GM20431 (cell line): ENCODE measurements at regions not wholly inside any gene's neighbourhood (a gene's known extent, or its start where the extent isn't known, plus 50 kb on each side); places are given as distances from the start of the nearest gene placed in this dataset.

Experiments
- in situ Hi-C: fragments of 300-500 bp; cut with MseI, MboI; formaldehyde crosslinking; loops from one replicate; pipeline ENCODE4 v1.15.0; 2020; ENCODE audit warnings: low sequenced_read_pairs; ENCODE audit not compliant: unreplicated experiment

DNA sequence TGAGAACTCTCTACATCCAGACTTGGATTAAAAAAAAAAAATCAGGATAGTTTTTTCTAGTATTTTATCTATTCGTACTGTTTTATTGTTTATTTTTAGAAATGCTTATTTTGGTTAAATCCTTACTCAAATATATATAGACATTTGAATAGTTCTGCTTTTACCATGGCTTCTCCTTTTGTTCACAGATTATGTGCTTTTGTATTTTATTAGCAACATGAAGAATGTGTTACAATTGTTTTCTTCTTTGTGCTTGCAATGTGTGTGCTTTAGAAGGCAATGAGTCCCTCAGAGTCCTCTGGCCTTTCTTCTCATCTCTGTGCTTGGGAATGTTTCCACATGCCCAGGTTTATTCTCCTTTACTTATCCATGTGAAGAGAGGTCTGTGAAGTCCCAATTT is 324.0 kb downstream of the KCNRG start:
- in situ Hi-C loops = no loop called here

DNA sequence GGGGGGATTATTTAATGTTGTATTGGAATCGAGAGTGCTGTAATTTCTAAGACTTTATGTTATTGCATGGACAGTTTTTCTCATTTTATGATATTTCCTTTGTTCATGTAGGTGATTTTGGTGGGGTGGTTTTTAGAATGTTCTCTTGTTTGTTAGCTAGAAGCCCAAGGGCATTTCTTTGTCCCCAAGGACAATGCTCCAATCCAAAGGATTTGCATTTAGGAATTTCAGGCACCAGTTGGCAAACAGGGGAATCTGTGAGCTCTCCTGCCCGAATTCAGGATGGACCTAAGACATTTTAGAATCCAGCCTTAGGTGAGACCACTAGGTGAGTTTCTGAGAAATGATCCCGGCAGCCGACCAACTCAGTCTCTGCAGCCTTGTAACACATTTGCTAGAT is 324.9 kb downstream of the KCNRG start:
- in situ Hi-C loops = no loop called here

DNA sequence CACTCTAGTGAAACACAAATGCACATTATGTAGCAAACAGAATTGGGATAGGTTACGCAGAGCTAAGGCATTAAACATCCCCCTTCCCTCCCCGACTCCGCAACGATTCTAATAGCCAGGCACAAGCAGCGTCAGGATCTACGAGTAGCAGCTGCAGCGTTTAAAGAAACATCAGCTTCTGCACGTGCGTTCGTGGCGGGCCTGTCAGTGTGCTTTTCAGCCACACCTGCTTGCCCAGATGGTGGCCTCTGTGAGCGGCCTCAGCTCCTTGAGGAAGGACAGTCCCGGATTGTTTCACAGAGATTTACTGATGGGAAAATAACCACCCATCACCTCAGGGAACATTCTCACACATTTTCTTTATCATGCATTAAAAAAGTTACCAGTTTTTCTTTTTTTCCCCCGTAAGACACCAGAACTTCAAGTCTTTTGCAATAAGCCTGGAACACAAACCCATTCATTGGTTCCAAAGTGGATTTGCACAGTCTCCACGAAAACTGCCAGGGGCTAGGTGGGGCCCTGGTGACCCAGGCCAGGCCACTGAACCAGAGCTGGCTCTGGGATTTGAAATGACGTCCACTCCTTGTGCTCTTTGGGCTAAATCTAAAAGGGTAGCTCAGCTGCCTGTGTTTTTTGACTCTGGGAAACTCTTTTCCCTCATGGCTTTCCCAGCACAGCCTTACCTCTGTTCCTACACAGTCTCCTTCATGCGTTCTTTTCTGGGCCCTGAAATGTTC is 325.5 kb downstream of the KCNRG start:
- in situ Hi-C loops = no loop called here

DNA sequence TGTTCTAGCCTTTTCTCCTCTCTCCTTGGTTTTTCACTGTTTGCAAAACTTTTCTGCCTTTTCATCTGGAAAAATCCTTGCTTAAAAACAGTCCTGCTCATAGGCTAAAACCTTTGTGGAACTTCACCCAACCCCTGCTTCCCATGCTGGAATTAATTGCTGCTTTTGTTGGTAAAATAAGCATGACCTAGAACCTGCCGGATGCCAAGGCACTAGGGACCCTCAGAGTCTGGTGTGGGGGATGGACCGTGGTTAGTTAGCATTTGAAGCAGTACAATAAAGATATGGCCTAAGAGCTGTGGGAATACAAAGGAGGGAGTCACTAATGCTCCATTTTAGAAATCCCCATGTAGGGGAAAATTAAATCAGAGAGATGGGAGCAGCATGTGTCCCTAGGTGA is 326.3 kb downstream of the KCNRG start:
- in situ Hi-C loops = no loop called here

DNA sequence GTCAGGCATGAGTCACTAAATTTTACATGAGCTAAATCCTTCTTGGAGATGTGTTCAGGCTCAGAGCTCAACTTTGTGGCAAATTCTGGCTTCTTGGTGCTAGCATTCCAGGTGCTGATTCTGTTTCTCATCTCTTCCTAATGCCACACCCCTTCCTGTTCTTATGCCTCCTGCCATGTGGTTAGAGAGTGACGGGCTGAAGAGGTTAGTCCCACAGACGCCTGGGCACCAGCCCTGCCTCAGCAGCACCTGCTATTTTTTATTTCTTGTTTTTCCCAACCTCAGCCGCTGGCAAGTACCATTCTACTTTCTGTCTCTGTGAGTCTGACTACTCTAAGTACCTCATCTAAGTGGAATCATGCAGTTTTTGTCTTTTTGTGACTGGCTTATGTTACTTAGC is 329.5 kb downstream of the KCNRG start:
- in situ Hi-C loops = no loop called here

DNA sequence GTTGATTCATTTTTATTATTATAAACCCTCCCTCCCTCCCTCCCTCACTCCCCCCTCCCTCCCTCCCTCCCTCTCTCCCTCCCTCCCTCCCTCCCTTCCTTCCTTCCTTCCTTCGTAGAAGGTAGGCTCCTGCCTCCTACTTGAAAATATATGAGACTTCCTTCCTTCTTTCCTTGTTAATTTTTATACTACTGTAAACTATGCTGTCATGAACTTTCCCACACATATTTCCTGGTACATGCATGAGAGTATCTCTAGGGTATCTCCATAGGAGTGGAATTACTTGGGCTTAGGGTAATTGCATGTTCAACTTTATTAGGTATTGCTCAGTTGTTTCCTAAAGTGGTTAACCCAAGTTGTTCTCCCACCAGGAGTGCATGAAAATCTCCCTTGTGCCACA is 330.6 kb downstream of the KCNRG start:
- in situ Hi-C loops = no loop called here

DNA sequence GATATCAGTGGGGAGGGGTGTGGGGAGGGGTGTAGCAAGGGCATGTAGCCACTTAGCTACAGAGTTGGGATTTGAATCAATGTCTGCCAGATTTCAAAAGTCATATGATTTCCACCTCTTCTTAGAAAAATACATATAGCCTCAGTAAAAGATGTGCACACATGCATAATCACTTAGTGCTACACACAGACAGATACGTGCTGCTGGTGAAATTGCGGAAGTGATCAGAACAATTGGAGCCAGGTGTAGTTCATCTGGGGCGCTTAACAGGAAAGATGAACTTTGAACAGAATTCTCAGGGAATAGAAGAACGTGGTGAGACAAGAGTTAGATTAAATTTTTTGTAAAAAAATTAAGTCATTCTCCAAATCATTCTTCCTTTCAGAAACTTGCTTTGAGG is 333.1 kb downstream of the KCNRG start:
- in situ Hi-C loops = no loop called here

DNA sequence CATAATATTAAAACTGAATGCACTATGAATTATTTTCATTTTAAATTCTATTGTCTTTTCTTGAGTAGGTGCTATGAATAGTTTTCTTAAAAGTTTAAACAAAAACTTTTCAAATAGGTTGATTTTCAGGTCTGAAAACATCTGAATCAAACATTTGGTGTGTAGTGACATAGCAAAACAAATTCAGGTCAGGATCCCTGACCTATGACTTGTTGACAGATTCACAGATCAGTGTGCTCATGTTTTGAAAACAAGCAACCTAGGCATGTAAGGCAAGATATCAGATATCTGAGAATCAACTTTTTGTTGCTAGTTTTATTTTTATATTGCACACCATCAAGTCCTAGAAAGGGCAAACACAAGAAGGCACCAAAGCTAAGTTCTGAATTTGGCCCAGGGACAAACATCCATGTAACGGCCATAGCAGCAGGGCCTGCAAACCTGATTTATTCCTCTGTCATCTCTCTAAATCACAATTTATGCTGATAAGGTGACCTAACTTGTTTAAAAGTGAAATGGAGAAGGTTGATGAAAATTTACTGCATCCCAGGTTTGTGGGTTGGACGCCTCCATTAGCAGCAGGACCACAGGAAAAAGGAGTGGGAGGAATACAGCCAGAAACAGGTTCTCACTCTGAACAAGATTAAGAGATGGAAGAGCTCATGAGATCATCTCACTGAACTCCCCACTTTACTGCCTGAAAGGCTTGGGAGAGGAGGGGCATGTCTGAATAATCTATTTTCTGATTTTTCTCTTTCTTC is 337.7 kb downstream of the KCNRG start:
- in situ Hi-C loops = no loop called here

DNA sequence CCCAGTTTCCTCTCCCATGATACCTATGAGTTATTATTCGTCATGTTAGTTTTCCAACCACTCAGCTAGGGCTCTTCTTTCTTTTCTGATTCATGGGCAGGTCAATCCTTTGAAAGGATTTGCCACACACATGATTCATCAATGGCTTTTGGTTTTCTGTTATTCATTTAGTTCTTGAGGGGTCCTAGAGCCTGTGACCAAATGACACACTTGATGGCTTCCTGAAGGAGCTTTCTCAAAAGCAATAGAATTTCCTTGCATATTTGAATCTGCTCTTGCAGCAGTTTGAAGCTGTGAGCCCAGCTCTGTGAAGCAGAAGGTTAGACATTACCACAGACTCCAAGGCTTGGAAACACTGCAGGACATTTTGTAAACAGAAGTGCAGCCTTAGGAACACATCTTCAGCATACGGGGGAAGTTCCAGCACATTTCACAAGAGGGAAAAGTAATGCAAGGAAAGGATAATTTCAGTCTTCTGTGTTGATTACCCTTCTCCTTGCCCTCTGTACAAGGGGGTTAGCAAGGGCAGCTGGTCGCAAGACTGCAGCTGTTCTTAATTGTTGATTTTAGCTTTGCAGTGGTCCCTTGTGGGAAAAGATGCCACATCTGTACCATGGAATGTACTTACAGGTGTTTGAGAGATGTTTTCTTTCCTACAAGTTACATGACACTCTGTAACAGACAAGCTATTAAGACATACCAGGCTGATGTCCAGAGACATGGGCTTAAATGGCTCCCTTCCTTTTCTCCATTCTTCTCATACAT is 338.6 kb downstream of the KCNRG start:
- in situ Hi-C loops = no loop called here

DNA sequence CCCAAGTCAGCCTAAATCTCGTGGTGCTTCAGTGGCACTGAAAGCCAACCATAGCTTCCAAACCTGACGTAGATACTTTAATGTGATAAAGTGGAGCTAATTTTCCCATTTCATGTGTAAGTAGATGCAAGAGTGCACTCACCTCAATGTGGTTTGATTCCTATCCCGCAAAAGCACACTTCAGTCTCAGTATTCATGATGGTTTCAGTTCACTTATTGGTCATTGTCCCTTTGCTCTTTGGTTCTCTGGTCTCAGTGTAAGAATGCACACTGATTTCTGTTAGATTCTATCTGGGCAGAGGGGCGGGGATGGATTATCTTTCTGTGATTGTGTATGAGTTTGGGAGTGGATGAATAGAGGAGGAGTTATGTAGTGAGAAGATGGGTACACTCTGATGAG is 340.6 kb downstream of the KCNRG start:
- in situ Hi-C loops = no loop called here

DNA sequence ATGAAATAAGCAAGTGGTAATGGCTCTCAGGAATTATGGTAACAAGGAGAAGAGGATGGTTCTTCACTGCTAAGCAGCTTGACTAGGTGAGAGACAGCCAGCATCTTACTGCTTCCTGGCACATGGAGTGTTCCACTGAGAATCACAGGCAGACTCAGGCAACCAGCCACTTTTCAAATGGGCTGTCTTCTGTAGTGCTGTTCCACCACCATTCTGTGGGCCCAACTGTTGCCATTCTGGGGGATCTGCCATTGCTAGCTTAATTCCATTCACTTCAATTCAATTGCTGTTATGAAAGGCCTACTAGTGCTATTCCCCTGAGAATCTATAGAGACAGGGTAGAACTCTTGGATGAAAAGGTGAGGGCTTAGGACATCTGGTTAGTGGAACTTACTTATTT is 341.9 kb downstream of the KCNRG start:
- in situ Hi-C loops = no loop called here

DNA sequence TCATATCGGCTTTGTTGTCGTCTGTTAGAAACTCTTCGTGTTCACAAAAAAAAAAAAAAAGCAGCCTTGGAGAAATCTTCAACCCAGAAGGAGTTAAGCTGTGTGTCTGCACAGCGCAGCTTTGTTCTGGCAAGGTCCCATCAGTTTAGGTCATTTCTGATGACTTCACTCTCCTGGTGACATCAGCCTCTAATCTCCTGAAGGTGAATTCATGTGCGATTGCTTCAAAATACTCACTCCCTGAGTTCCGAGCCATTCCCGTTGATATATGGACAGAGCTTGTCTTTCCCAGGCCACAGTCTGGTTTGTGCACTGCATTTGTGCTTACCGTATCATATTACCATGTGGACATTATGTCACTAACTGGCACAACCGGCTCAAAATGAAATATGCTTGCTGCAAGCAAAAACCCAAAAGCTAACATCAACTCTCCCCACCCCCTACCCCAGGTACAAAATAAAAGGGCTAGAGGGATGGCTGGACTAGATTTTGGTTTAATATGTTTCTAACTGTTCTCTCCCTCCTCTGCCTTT is 342.4 kb downstream of the KCNRG start:
- in situ Hi-C loops = no loop called here

DNA sequence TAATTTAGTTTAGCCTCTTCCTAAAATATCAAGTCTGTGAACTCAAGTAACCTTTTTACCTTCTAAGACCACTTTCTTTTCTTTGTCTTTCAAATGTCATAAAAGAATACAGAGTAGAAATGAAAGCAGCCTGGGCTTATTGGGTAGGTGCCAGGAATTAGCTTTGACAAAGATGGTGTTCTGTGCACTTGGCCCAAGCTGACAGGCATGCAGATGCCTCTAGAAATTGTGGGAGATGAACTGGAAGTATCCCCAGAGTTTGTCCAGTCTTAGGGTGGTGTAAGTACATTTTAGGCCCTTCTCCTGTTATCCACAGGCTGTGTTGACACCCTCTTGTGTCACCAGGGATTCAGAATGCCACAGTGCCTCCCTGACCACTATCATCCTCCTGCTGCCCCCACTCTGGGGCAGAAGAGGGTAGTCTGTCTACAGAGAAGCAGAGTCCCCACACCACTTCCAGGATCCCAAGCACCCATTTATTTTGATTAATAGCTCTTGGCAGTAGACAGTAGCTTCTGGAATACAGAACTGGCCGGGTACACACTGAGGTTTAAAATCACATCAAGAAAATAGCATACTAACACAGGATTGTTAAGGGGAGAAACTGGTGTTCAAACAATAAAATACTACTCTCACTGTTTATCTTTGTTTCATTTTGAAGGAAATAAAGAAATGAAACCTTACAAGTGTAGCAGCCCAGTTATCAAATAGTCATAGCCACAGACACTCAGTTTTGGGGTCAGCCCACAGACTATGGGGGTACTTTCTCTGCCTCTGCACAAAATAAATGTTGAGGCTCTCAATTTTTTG is 343.2 kb downstream of the KCNRG start:
- in situ Hi-C loops = no loop called here

DNA sequence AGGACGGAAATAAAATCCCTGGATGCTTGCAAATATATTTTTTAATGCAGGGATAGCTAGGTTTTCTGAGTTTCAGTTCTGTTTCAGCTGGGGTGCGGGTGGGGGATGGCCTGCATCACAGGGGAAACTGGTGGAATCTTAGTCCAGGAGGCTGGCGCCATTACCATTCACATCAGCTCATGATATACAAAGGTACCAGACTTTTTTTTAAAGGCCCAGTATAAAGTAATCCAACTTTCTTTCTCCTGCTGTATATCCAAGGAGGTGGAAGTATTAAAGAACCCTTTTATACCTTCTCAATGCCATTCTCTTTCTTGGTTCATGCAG is 343.8 kb downstream of the KCNRG start:
- in situ Hi-C loops = no loop called here

DNA sequence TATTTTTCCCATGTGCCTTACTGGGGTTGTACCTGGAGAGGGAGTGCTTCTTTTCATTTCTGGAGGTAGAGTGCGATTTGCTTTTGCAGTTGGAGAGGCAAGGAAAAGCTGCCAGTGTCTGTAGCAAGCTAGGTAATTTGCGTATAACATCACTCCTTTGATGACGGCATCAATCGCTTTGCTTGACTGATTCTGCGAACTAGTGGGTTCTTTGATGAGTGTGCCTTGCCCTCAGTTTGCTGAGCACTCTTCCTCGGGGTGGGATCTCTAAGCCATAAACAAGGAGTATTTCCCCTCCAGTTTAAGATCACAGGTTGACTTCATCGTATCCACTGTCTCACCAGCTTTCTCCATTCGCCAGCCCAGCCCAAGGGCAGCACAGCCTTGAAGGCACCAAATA is 344.5 kb downstream of the KCNRG start:
- in situ Hi-C loops = no loop called here

DNA sequence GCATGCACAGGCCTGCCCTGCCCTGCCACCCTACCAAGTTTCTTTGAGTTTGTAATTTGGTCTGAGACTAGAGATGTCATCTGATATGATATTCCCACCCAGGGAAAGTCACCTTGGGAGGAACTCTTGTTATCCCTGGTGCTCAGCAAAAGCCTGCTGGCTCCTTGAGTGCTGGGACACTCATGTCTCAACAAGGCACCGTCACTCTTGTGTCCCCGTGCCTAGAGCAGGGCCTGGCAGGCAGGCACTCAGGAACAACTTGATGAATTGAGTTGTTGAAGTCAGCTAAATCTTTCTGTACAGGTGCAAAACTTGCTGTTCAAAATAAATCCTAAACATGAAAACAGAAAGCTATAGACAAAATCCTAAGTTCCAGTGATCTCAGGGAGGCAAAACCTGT is 345.4 kb downstream of the KCNRG start:
- in situ Hi-C loops = no loop called here

DNA sequence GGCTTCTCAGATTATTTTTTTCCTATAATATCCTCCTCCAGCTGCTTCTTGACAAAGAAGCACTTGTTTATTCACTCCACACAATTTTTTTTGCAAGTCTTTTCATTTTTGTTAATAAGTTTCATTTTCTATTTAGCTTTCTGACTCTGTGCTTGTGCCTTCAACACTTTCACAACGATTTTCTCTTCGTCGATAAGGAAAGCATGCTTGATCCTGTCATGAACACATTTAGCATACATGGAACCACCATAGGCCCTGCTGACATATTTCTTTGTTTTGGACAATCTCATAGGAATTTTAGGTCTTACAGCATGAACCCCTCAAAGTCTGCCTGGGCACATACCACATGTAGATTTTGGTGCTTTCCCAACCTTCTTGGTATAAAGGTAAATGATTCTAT is 346.0 kb downstream of the KCNRG start:
- in situ Hi-C loops = no loop called here

DNA sequence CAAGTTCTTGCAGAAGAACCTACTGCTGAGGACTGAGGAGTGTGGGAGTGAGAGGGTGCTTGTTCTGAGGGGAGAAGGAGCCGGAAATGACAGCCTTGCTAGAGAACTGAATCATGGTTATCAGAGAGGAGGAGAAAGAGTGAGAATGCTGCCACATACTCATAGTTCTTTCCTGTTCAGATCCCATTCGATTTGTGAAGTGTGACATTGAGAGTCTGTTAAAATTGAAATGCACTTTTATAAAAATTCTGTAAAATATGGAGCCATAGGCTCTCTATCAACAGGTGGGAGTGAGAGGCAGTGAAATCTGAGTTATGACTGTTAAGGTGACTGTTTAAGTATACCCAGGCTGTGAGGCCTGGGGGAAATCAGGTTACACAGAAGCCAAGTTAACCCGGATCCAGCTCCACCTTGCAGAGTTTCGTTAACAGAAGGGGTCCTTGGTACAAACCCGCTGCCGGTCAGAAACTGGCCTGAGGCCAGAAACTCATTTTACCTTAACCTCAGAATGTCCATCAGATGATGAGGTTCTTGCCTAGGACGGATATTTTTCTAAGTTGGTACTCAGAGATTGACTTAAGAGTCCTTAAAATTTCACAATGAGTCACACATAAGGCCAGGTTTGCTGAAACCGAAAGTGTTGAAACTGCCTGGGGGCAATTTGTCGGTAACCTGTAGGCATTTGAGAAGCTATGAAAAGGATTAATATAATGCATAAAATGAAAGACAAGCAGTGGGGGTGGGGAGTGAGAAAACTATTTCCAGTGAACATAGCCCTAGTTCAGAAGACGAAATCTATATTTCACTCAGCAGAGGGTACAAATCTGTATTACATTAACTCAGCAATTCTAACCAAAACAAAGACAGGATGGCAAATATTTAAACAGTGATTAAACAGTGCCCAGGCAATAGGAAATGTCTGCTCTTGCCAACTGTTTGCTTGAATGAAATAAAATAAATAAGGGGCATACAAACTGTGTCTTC is 350.5 kb downstream of the KCNRG start:
- in situ Hi-C loops = no loop called here
